ENCODE measurements at regions not wholly inside any gene's neighbourhood (a gene's known extent, or its start where the extent isn't known, plus 50 kb on each side); places are given as distances from the start of the nearest gene placed in this dataset.
"Not testable (repeated sequence)": the region's sequence is repeated elsewhere in the genome, so short reads cannot be mapped to it uniquely, and the experiment has no call there.

- TF ChIP-seq EZH2phosphoT487 (IDR thresholded peaks at IDR 0.05; ENCODE audit: insufficient read depth, low read depth); EZH2 (IDR thresholded peaks at IDR 0.05; ENCODE audit: insufficient read depth, poor library complexity, severe bottlenecking): not testable (repeated sequence)
Measured at GRCh38 chr4:35021222-35021621, 1223.1 kb downstream of the ARAP2 start.
